IPS-NIHi7 (cell line): ENCODE measurements at regions not wholly inside any gene's neighbourhood (a gene's known extent, or its start where the extent isn't known, plus 50 kb on each side); places are given as distances from the start of the nearest gene placed in this dataset.
"Not testable (repeated sequence)": the region's sequence is repeated elsewhere in the genome, so short reads cannot be mapped to it uniquely, and the experiment has no call there.

Source experiments
- DNase-seq: peaks from one replicate; pipeline ENCODE4 v3.0.0; 2012; ENCODE audit warnings: mixed read lengths; ENCODE audit errors: extremely low spot score

- no peak for DNase-seq
These were observed 740.9 kb downstream of the GALC start for GRCh38 chr14:87252103-87252502.

DNA sequence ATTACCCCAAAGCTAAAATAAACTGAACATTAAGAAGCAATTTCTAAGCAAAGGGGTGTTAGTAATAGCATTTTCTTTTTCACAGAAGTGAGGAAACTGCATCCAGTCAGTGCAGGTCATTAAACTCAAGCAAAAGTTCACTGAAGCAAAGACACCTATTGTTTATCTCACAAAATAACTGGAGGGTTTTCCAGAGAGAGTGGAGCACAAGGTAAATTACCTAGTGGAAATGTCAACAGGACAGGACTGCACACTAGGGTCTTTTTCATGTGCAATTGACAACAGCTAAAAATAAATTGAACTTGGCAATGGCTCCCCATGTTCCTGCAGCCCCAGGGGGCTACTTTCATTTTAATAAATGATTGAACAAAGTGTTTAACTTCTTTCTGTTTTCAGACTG lies 742.0 kb downstream of the GALC start:
- no peak for DNase-seq

- DNase-seq = no peak
These were observed 751.8 kb downstream of the GALC start for GRCh38 chr14:87241018-87241768.

GRCh38 chr14:87240319-87240718 lies 752.7 kb downstream of the GALC start:
- not testable (repeated sequence) for DNase-seq

DNA sequence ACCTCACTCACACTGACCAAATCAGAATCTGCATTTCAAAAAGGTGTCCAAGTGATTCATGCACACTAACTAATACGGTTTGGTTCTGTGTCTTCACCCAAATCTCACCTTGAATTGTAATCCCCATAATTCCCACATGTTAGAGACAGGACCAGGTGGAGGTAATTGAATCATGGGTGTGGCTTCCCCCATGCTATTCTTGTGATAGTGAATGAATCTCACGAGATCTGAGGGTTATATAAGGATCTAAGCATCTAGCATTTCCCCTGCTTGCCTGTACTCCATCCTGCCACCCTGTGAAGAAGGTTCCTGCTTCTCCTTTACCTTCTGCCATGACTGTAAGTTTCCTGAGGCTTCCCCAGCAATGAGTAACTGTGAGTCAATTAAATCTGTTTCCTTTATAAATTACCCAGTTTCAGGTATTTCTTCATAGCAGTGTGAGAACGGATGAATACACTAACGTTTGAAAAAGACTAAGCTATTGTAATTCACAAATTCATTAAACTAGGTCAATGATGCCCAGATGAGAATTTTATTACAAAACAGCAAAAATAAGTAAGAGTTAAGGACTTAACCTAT lies 759.1 kb downstream of the GALC start:
- DNase-seq = no peak

GRCh38 chr14:87233266-87233665 lies 759.7 kb downstream of the GALC start:
- DNase-seq = no peak

- DNase-seq = no peak
These were observed 761.5 kb downstream of the GALC start for GRCh38 chr14:87231336-87232026.

- DNase-seq = no peak
These were observed 762.3 kb downstream of the GALC start for GRCh38 chr14:87230726-87231125.

DNA sequence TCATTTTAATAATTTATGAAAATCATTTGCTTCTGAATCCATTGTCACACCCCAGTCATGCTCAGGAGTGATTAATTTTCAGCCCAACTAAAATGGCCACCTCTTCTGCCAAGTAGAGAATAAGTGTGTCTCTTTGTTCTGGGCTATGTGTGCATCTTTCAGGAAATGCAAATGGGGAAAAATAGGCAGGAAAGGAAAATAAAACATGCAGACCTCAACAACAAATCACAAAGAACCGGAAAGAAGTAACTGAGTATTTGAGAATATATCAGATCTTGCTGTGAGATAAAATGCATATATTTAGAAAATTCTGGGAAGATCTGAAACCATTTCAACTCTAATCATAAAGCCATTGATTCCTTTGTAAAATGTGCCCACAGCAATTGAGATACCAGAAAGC lies 763.9 kb downstream of the GALC start:
- no peak for DNase-seq

GRCh38 chr14:87217023-87217422 lies 776.0 kb downstream of the GALC start:
- DNase-seq = no peak

- DNase-seq = no peak
These were observed 778.4 kb downstream of the GALC start for GRCh38 chr14:87214558-87214957.

- no peak for DNase-seq
These were observed 785.2 kb downstream of the GALC start for GRCh38 chr14:87207756-87208155.

GRCh38 chr14:87205811-87206210 lies 787.2 kb downstream of the GALC start:
- DNase-seq = no peak

DNA sequence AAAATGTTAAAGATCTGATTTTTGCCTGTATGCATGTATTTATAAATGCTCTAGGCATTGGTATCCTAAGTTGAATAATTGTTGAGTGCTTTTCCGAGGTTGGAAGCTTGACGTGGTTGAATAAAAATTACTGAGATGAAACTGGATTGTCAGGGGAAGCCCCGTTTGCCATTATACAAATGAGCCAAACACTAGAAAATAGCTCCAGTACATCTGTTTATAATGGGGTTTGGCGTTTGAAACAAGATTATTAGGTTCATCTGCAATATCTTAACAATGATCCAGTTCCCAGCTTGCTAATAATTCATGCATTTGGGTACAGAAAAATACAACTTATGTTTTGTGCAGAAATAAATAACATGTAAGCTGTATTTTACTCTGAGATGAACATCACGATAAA lies 789.6 kb downstream of the GALC start:
- DNase-seq = no peak

GRCh38 chr14:87199381-87199780 lies 793.6 kb downstream of the GALC start:
- DNase-seq = no peak

DNA sequence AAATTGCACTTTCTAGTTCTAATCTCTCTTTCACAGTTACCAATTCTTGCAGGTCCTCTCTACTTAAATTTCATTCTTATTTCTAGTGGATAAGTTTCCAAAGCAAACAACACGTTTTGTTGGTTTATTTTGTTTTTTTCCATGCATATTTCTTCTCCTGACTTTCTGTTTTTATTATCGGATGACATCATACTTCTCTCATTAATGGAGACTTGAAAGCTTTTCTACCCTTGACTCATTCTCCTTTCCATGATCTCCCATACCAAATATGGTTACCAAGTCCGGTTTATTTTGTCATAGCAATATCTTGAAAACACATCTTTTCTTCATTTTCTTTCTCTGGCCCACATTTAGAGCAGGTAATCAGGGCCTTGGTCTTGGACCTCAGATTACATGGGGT lies 796.5 kb downstream of the GALC start:
- DNase-seq = no peak

DNA sequence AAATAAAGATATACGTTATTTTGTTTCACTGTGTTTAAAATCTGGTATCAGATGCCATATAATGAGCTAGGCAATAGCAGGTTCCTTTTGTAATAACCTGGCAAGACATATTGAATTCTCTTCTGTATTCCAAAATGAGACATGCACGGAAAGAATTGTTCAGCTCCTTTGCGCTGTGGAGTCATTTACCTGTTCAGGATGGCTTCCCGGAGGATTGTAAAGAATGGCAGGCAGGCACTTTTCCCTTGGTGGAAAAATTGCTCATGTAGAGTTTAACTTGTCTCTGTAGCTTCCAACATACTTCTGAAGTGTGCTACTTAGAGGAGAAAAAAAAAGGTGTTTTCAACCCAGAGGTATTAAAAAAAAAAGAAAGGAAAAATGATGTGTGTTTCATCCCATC lies 805.2 kb downstream of the GALC start:
- DNase-seq = no peak

- peak; percentile 38 for DNase-seq
These were observed 806.2 kb downstream of the GALC start for GRCh38 chr14:87186737-87187136.

DNA sequence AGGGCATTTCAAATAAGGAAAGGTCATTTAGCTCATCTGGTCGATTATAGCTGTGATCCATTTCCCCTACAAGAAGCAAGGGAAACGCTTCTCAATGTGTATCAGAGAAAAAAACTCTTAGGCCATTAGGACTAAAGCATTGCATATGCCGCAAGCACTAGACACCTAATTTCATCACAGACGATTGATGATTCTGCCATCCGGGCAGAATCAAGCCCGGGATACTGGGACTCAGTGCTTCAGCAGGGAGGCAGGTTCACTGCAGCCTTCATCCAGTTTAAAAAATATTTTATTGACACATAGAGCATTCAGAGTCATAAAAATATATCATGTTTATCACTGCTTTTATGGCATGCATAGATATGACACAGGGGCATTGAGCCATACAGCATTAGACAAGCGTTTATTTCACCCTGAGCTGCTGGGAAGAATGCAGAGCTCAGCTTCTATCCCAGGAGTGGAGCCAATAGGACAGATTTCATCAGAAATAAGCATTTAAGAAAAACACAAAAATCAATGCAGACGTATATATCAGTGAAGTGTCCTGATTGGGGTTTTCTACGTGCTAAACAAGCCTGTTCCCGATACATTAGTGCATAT lies 806.9 kb downstream of the GALC start:
- no peak for DNase-seq

GRCh38 chr14:87184180-87184579 lies 808.8 kb downstream of the GALC start:
- no peak for DNase-seq

GRCh38 chr14:87181288-87181687 lies 811.7 kb downstream of the GALC start:
- no peak for DNase-seq

DNA sequence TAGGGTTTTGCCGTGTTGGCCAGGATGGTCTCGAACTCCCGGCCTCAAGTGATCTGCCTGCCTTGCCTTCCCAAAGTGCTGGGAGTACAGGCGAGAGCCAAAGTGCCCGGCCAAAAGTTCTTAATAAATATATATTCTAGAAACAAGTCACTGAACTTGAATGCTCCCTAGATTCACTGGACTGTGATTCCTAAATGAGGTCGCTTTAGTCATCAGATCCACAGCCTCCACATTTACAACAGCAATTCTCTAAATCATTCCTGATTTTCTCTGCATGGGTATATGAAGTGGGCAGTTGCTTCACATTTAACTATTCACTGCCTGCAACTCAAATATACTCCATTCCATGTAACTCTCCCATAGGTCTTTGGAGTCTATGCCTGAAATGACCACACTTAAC lies 813.0 kb downstream of the GALC start:
- no peak for DNase-seq

GRCh38 chr14:87178277-87178676 lies 814.7 kb downstream of the GALC start:
- DNase-seq = no peak
